GM23338 (cell line): ENCODE measurements at regions not wholly inside any gene's neighbourhood (a gene's known extent, or its start where the extent isn't known, plus 50 kb on each side); places are given as distances from the start of the nearest gene placed in this dataset.

Experiments used
- CREB1 ChIP-seq: fragments of 250-450 bp; sonication (Bioruptor Pico); IDR thresholded peaks from 2 replicates; pipeline ENCODE4 v1.5.0; 2020; ENCODE audit warnings: low read depth, mild to moderate bottlenecking, moderate library complexity
- CTCF ChIP-seq, 2 experiments: fragments of 200-600 bp in 1 of 2; sonication (generic) in 1 of 2; conservative IDR thresholded peaks; 2 replicates each; pipeline versions ENCODE4 v1.5.1 to v1.6.1; 2016 to 2017; ENCODE audit warnings: antibody characterized with exemption in 2 of 2, low read depth in 2 of 2, mild to moderate bottlenecking in 2 of 2, moderate library complexity in 1 of 2
- EZH2 ChIP-seq: fragments of 200-600 bp; sonication (generic); IDR thresholded peaks from one replicate; pipeline ENCODE4 v1.8.0; 2017; ENCODE audit warnings: antibody characterized with exemption, mild to moderate bottlenecking, low read depth; ENCODE audit not compliant: unreplicated experiment
- EZH2phosphoT487 ChIP-seq: fragments of 200-600 bp; sonication (generic); IDR thresholded peaks from one replicate; pipeline ENCODE4 v1.8.1; 2018; ENCODE audit warnings: antibody characterized with exemption; ENCODE audit not compliant: unreplicated experiment
- NANOG ChIP-seq: IDR thresholded peaks from 2 replicates; pipeline ENCODE4 v1.6.1; 2016; ENCODE audit warnings: antibody characterized with exemption, borderline replicate concordance
- POLR2AphosphoS5 ChIP-seq: IDR thresholded peaks from 2 replicates; pipeline ENCODE4 v1.6.1; 2016; ENCODE audit warnings: antibody characterized with exemption, low read depth
- REST ChIP-seq: IDR thresholded peaks from one replicate; pipeline ENCODE4 v1.6.1; 2018; ENCODE audit warnings: antibody characterized with exemption; ENCODE audit not compliant: unreplicated experiment
- STAT1 ChIP-seq: IDR thresholded peaks from one replicate; pipeline ENCODE4 v1.6.1; 2016; ENCODE audit warnings: antibody characterized with exemption; ENCODE audit not compliant: unreplicated experiment
- ZNF114 ChIP-seq: fragments of 250-450 bp; sonication (Bioruptor Pico); IDR thresholded peaks from 2 replicates; pipeline ENCODE4 v1.5.0; 2020; ENCODE audit warnings: mild to moderate bottlenecking, moderate library complexity
- TF ChIP-seq, protein P1 (sequence below): fragments of 250-450 bp; sonication (Bioruptor Pico); IDR thresholded peaks from 2 replicates; pipeline ENCODE4 v1.5.0; 2020; ENCODE audit warnings: mild to moderate bottlenecking, moderate library complexity

DNA sequence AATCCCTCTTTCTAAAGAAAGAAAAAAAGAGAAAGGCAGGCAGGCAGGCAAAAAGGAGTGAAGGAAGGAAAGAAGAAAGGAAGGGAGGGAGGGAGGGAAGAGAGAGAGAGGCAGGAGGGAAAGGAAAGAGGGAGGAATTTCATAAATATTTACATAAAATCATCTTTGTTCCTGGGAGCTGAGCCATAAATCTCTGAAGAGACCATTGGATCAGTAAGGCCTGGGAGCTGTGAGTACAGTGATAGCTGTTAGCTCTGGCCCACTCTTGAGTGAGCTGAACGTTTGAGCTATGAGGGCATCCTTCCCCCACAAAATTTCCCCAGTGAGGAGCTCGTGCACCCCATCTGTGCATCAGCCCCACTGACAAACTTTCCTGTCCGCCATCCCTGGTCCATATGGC is 224.0 kb downstream of the SOD2 start:
- no peak for TF ChIP-seq CTCF (conservative IDR thresholded peaks at IDR 0.05; ENCODE audit: low read depth in 2 of 2)
- TF ChIP-seq STAT1 = no peak
- TF ChIP-seq POLR2AphosphoS5 = no peak
- TF ChIP-seq CREB1 (CRISPR knock-in tag) = no peak
- TF ChIP-seq REST = no peak
- no peak for TF ChIP-seq EZH2phosphoT487
- TF ChIP-seq EZH2 = no peak
- TF ChIP-seq NANOG = no peak
- no peak for TF ChIP-seq ZNF114 (CRISPR knock-in tag)
- TF ChIP-seq, protein P1, sequence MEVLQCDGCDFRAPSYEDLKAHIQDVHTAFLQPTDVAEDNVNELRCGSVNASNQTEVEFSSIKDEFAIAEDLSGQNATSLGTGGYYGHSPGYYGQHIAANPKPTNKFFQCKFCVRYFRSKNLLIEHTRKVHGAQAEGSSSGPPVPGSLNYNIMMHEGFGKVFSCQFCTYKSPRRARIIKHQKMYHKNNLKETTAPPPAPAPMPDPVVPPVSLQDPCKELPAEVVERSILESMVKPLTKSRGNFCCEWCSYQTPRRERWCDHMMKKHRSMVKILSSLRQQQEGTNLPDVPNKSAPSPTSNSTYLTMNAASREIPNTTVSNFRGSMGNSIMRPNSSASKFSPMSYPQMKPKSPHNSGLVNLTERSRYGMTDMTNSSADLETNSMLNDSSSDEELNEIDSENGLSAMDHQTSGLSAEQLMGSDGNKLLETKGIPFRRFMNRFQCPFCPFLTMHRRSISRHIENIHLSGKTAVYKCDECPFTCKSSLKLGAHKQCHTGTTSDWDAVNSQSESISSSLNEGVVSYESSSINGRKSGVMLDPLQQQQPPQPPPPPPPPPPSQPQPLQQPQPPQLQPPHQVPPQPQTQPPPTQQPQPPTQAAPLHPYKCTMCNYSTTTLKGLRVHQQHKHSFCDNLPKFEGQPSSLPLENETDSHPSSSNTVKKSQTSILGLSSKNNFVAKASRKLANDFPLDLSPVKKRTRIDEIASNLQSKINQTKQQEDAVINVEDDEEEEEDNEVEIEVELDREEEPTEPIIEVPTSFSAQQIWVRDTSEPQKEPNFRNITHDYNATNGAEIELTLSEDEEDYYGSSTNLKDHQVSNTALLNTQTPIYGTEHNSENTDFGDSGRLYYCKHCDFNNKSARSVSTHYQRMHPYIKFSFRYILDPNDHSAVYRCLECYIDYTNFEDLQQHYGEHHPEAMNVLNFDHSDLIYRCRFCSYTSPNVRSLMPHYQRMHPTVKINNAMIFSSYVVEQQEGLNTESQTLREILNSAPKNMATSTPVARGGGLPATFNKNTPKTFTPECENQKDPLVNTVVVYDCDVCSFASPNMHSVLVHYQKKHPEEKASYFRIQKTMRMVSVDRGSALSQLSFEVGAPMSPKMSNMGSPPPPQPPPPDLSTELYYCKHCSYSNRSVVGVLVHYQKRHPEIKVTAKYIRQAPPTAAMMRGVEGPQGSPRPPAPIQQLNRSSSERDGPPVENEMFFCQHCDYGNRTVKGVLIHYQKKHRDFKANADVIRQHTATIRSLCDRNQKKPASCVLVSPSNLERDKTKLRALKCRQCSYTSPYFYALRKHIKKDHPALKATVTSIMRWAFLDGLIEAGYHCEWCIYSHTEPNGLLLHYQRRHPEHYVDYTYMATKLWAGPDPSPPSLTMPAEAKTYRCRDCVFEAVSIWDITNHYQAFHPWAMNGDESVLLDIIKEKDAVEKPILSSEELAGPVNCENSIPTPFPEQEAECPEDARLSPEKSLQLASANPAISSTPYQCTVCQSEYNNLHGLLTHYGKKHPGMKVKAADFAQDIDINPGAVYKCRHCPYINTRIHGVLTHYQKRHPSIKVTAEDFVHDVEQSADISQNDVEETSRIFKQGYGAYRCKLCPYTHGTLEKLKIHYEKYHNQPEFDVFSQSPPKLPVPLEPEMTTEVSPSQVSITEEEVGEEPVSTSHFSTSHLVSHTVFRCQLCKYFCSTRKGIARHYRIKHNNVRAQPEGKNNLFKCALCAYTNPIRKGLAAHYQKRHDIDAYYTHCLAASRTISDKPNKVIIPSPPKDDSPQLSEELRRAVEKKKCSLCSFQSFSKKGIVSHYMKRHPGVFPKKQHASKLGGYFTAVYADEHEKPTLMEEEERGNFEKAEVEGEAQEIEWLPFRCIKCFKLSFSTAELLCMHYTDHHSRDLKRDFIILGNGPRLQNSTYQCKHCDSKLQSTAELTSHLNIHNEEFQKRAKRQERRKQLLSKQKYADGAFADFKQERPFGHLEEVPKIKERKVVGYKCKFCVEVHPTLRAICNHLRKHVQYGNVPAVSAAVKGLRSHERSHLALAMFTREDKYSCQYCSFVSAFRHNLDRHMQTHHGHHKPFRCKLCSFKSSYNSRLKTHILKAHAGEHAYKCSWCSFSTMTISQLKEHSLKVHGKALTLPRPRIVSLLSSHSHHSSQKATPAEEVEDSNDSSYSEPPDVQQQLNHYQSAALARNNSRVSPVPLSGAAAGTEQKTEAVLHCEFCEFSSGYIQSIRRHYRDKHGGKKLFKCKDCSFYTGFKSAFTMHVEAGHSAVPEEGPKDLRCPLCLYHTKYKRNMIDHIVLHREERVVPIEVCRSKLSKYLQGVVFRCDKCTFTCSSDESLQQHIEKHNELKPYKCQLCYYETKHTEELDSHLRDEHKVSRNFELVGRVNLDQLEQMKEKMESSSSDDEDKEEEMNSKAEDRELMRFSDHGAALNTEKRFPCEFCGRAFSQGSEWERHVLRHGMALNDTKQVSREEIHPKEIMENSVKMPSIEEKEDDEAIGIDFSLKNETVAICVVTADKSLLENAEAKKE = no peak
